Testis (tissue), 2 donors: ENCODE measurements at regions not wholly inside any gene's neighbourhood (a gene's known extent, or its start where the extent isn't known, plus 50 kb on each side); places are given as distances from the start of the nearest gene placed in this dataset.

Experiments used
- DNase-seq: peaks from one replicate; pipeline ENCODE4 v3.0.0-alpha.2; 2019
- H3K27ac ChIP-seq, 2 donors: fragments of 200-600 bp; sonication (generic); one replicate each; pipeline ENCODE4 v1.5.1; 2019
- H3K27me3 ChIP-seq: fragments of 200-600 bp; sonication (generic); one replicate; pipeline ENCODE4 v1.5.1; 2019
- H3K36me3 ChIP-seq: fragments of 200-600 bp; sonication (generic); one replicate; pipeline ENCODE4 v1.5.1; 2017; ENCODE audit warnings: low read depth; ENCODE audit errors: missing control alignments
- H3K4me1 ChIP-seq: fragments of 200-600 bp; sonication (generic); one replicate; pipeline ENCODE4 v1.5.1; 2019
- H3K4me3 ChIP-seq, 2 donors: fragments of 200-600 bp; sonication (generic); one replicate each; pipeline ENCODE4 v1.5.1; 2017 to 2019
- H3K9me3 ChIP-seq: fragments of 200-600 bp; sonication (generic); one replicate; pipeline ENCODE4 v1.5.1; 2017
- CTCF ChIP-seq, 3 experiments: fragments of 450-650 bp in 2 of 3; fragments of 200-600 bp in 1 of 3; sonication (generic) in 1 of 3; IDR thresholded peaks; one replicate each; pipeline ENCODE4 v1.5.1; 2016 to 2019; ENCODE audit warnings: antibody characterized with exemption in 3 of 3, mild to moderate bottlenecking in 2 of 3, moderate library complexity in 1 of 3
- POLR2A ChIP-seq: fragments of 450-650 bp; IDR thresholded peaks from one replicate; pipeline ENCODE4 v1.6.1; 2017; ENCODE audit warnings: antibody characterized with exemption, mild to moderate bottlenecking, moderate library complexity
- WGBS, 2 donors: methylation state at CpG; one replicate each; pipeline ENCODE4 v1.1.5; 2018; 5-methylcytosine and 5-hydroxymethylcytosine counted together
- intact Hi-C: fragments of 100-400 bp; cut with DNase I; formaldehyde crosslinking; loops from one replicate; pipeline ENCODE4 v1.15.1; 2023; ENCODE audit warnings: low total_unique reads

GRCh38 chr4:27819246-27819645 lies 958.6 kb downstream of the STIM2 start:
- intact Hi-C loops: no loop called here
- H3K4me1 ChIP-seq: no peaks in the 10 kb centered on the region
- no peaks in the 10 kb centered on the region for H3K9me3 ChIP-seq
- H3K27ac ChIP-seq: no peak overlapping the region
- 77 to 81% methylated on average over 2 of the region's 2 CpGs for WGBS, 2 donors
- TF ChIP-seq POLR2A: no peak
- no peak for DNase-seq
- H3K27me3 ChIP-seq: no peaks in the 10 kb centered on the region
- no peaks in the 10 kb centered on the region for H3K36me3 ChIP-seq
- no peak overlapping the region for H3K4me3 ChIP-seq

- no peak overlapping the region for H3K27ac ChIP-seq
- no peak for DNase-seq
- 88 to 90% methylated on average over 1 of the region's 1 CpG for WGBS, 2 donors
- no peak overlapping the region for H3K4me3 ChIP-seq
- no peaks in the 10 kb centered on the region for H3K4me1 ChIP-seq
- intact Hi-C loops: no loop called here
- no peak for TF ChIP-seq CTCF (IDR thresholded peaks at IDR 0.05)
- no peak for TF ChIP-seq POLR2A
- no peaks in the 10 kb centered on the region for H3K9me3 ChIP-seq
- H3K27me3 ChIP-seq: no peaks in the 10 kb centered on the region
- H3K36me3 ChIP-seq: no peaks in the 10 kb centered on the region
Observed at GRCh38 chr4:27828843-27829242, 968.2 kb downstream of the STIM2 start.

DNA sequence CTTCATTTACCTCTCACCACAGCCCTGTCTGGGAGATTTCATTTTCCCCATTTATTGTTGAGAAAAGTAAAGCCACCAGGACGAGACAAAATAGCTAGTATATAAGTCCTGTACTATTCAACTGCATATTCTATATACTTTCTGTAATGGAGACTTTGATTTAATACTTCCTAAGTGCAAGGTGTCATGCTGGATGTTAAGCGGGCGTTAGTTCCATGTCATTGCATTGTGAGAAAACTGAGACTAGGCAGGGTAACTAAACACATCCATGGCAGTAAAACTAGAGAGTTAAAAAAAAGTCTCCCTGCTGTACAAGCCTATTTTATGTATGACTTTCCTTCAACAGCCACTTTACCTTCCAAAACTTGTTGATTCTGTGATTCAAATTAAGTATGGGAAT lies 969.6 kb downstream of the STIM2 start:
- H3K27ac ChIP-seq: no peak overlapping the region
- no peaks in the 10 kb centered on the region for H3K36me3 ChIP-seq
- TF ChIP-seq POLR2A: no peak
- TF ChIP-seq CTCF (IDR thresholded peaks at IDR 0.05): no peak
- no peaks in the 10 kb centered on the region for H3K9me3 ChIP-seq
- no peaks in the 10 kb centered on the region for H3K4me1 ChIP-seq
- no peaks in the 10 kb centered on the region for H3K27me3 ChIP-seq
- intact Hi-C loops: no loop called here
- H3K4me3 ChIP-seq: no peak overlapping the region
- DNase-seq: no peak
- 81 to 89% methylated on average over 3 of the region's 3 CpGs for WGBS, 2 donors

DNA sequence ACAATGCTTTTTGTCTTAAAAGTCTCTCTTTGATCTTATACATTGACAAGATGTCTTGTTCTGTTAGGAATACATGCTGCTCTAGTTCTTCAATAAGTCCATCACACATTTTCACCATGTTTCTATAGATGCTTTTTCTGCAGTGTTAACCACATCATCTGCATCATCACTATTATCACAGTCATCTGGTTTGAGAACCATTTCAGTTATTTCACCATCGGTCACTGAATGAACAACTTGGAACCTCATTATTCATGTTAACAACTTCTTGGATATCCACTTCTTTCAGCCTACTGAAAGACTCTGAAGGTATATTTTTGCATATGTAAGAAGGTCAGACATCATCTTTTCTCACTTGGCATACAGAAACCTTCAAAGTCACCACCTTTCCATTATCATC lies 975.2 kb downstream of the STIM2 start:
- Histone ChIP-seq H3K9me3 (no peaks in the 10 kb centered on the region), H3K4me3 (no peak overlapping the region), H3K27ac (no peak overlapping the region), H3K36me3 (no peaks in the 10 kb centered on the region), H3K4me1 (no peaks in the 10 kb centered on the region), H3K27me3 (no peaks in the 10 kb centered on the region)
- no peak for DNase-seq
- WGBS, 2 donors: 88 to 90% methylated on average over 1 of the region's 1 CpG
- intact Hi-C loops: no loop called here
- TF ChIP-seq POLR2A (no peak), CTCF (IDR thresholded peaks at IDR 0.05) (no peak)

DNA sequence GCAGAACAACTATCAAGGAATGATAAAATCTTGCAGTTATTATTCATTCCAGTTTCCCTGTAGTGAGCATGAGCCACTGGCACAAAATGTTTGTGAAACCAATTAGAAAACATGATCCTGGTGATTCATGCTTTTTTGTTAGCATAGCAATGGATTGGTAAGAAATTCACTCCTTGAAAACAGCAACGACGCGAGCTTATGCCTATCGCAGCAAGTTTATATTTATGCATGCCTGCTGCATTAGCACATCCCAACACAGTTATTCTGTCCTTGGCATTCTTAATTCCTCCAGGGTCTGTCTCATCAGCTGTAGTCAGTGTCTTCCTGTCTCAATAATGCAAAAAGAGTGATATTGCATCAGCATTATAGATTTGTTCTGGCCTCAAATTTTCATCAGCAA lies 975.9 kb downstream of the STIM2 start:
- Histone ChIP-seq H3K36me3 (no peaks in the 10 kb centered on the region), H3K27me3 (no peaks in the 10 kb centered on the region), H3K9me3 (no peaks in the 10 kb centered on the region), H3K4me1 (no peaks in the 10 kb centered on the region), H3K4me3 (no peak overlapping the region), H3K27ac (no peak overlapping the region)
- DNase-seq: no peak
- TF ChIP-seq CTCF (IDR thresholded peaks at IDR 0.05): no peak
- TF ChIP-seq POLR2A: no peak
- WGBS, 2 donors: 91 to 93% methylated on average over 4 of the region's 4 CpGs
- intact Hi-C loops: no loop called here
